ENCODE measurements at regions not wholly inside any gene's neighbourhood (a gene's known extent, or its start where the extent isn't known, plus 50 kb on each side); places are given as distances from the start of the nearest gene placed in this dataset.

- 42% methylated on average over 5 of the region's 10 CpGs for WGBS (ENCODE audit: insufficient coverage)
- TF ChIP-seq, protein P1, sequence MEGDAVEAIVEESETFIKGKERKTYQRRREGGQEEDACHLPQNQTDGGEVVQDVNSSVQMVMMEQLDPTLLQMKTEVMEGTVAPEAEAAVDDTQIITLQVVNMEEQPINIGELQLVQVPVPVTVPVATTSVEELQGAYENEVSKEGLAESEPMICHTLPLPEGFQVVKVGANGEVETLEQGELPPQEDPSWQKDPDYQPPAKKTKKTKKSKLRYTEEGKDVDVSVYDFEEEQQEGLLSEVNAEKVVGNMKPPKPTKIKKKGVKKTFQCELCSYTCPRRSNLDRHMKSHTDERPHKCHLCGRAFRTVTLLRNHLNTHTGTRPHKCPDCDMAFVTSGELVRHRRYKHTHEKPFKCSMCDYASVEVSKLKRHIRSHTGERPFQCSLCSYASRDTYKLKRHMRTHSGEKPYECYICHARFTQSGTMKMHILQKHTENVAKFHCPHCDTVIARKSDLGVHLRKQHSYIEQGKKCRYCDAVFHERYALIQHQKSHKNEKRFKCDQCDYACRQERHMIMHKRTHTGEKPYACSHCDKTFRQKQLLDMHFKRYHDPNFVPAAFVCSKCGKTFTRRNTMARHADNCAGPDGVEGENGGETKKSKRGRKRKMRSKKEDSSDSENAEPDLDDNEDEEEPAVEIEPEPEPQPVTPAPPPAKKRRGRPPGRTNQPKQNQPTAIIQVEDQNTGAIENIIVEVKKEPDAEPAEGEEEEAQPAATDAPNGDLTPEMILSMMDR (IDR thresholded peaks at IDR 0.05) = no peak
- Mint-ChIP-seq H3K27ac (peak overlapping the region in 1 of 2 donors; percentile 74), H3K9me3 (no peaks in the 10 kb centered on the region), H3K27me3 (ENCODE audit: low read depth in 2 of 2) (peaks cover 27 to 39% of the 10 kb centered on the region in 2 donors), H3K4me1 (peaks cover 40 to 47% of the 10 kb centered on the region in 2 donors), H3K4me3 (peak overlapping the region; percentile 32), H3K36me3 (no peaks in the 10 kb centered on the region)
- Histone ChIP-seq H3K4me3 (ENCODE audit: low read length) (no peak overlapping the region), H3K4me1 (ENCODE audit: control insufficient read depth, insufficient read depth, low read length) (peaks cover 34% of the 10 kb centered on the region), H3K27me3 (ENCODE audit: control insufficient read depth, insufficient read depth, low read length) (no peaks in the 10 kb centered on the region), H3K9me3 (ENCODE audit: control insufficient read depth, insufficient read depth, low read length) (no peaks in the 10 kb centered on the region), H3K36me3 (ENCODE audit: control insufficient read depth, insufficient read depth, low read length) (no peaks in the 10 kb centered on the region), H3K27ac (ENCODE audit: low read length) (no peak overlapping the region)
- peak in 1 of 2 donors; percentile 29 for DNase-seq
- intact Hi-C loops (cut with micrococcal nuclease) = loop anchor here (2.0 kb wide), 1 partner anchor 24 kb away; no protein-coding TSS in a partner anchor
- peak in 2 of 3 donors; percentile 44 to 65 for ATAC-seq
These were observed 377.2 kb upstream of the CFAP20DC start for GRCh38 chr3:59426821-59427565.

DNA sequence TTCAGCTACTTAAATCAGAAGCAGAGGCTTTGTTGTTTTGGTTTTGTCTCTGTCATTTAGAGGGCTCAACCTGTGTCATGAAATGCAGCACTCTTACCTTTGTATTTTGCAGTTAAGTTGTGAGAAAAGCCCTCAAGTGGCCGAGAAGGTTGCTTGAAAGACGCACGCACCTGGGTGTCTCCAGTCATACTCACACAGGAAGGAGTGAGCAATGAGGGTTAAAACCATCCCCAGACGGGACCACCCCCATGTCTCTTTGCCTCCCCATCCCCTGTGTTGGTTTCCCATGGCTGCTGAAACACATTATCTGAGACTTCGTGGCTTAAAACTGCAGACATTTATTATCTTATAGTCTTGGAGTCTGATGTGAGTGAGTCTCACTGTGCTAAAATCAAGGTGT lies 376.1 kb upstream of the CFAP20DC start:
- H3K4me1 ChIP-seq (ENCODE audit: control insufficient read depth, insufficient read depth, low read length) = peaks cover 34% of the 10 kb centered on the region
- no peaks in the 10 kb centered on the region for H3K9me3 ChIP-seq (ENCODE audit: control insufficient read depth, insufficient read depth, low read length)
- Mint-ChIP-seq H3K9me3 (no peaks in the 10 kb centered on the region), H3K36me3 (no peaks in the 10 kb centered on the region), H3K4me3 (no peak overlapping the region), H3K27ac (peak overlapping the region in 1 of 2 donors; percentile 74), H3K27me3 (ENCODE audit: low read depth in 2 of 2) (peaks cover 30 to 39% of the 10 kb centered on the region in 2 donors), H3K4me1 (peaks cover 40 to 47% of the 10 kb centered on the region in 2 donors)
- H3K36me3 ChIP-seq (ENCODE audit: control insufficient read depth, insufficient read depth, low read length) = no peaks in the 10 kb centered on the region
- intact Hi-C loops (cut with micrococcal nuclease) = loop anchor here (2.0 kb wide), 1 partner anchor 25 kb away; no protein-coding TSS in a partner anchor
- no peak overlapping the region for H3K4me3 ChIP-seq (ENCODE audit: low read length)
- peak; percentile 45 to 63 (median 47) for ATAC-seq
- no peak overlapping the region for H3K27ac ChIP-seq (ENCODE audit: low read length)
- peak; percentile 25 to 48 for DNase-seq
- TF ChIP-seq, protein P1 (IDR thresholded peaks at IDR 0.05) = no peak
- no peaks in the 10 kb centered on the region for H3K27me3 ChIP-seq (ENCODE audit: control insufficient read depth, insufficient read depth, low read length)
- 37% methylated on average over 5 of the region's 5 CpGs for WGBS (ENCODE audit: insufficient coverage)

- Mint-ChIP-seq H3K4me1 (peaks cover 40 to 47% of the 10 kb centered on the region in 2 donors), H3K27ac (peak overlapping the region in 1 of 2 donors; percentile 74), H3K4me3 (no peak overlapping the region), H3K27me3 (ENCODE audit: low read depth in 2 of 2) (peaks cover 32 to 39% of the 10 kb centered on the region in 2 donors), H3K9me3 (no peaks in the 10 kb centered on the region), H3K36me3 (no peaks in the 10 kb centered on the region)
- Histone ChIP-seq H3K36me3 (ENCODE audit: control insufficient read depth, insufficient read depth, low read length) (no peaks in the 10 kb centered on the region), H3K27me3 (ENCODE audit: control insufficient read depth, insufficient read depth, low read length) (no peaks in the 10 kb centered on the region), H3K27ac (ENCODE audit: low read length) (no peak overlapping the region), H3K4me1 (ENCODE audit: control insufficient read depth, insufficient read depth, low read length) (peaks cover 34% of the 10 kb centered on the region), H3K9me3 (ENCODE audit: control insufficient read depth, insufficient read depth, low read length) (no peaks in the 10 kb centered on the region), H3K4me3 (ENCODE audit: low read length) (no peak overlapping the region)
- 92% methylated on average over 8 of the region's 8 CpGs for WGBS (ENCODE audit: insufficient coverage)
- intact Hi-C loops (cut with micrococcal nuclease) = no loop called here
- DNase-seq = no peak
- ATAC-seq = no peak
- TF ChIP-seq, protein P1 (IDR thresholded peaks at IDR 0.05) = no peak
These were observed 375.5 kb upstream of the CFAP20DC start for GRCh38 chr3:59425371-59425770.
